NCI-H748 (cell line): ENCODE measurements at regions not wholly inside any gene's neighbourhood (a gene's known extent, or its start where the extent isn't known, plus 50 kb on each side); places are given as distances from the start of the nearest gene placed in this dataset.

ENCODE experiments used
- DNase-seq: peaks from one replicate; lab custom pipeline; 2025; ENCODE audit not compliant: unreplicated experiment; lab: John Stamatoyannopoulos, UW

DNA sequence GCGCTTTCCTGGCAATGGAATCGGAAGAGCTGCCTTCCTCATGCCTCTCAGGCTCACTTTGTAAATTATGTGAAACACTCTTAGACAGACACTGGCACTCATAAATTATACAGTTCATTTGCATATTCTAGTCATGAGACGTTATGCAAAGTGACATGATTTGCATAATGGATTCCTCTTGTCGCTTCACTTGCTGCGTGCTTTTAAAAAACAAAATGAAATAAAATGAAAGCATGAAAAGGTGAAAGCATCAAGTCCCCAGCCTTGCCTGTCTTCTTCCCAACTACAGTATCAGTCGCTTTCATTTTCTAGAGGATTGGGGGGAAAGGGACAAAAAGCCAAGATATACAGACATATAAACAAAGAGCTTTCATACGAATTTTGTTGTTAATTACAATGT lies 252.8 kb upstream of the PMFBP1 start:
- no peak for DNase-seq

DNA sequence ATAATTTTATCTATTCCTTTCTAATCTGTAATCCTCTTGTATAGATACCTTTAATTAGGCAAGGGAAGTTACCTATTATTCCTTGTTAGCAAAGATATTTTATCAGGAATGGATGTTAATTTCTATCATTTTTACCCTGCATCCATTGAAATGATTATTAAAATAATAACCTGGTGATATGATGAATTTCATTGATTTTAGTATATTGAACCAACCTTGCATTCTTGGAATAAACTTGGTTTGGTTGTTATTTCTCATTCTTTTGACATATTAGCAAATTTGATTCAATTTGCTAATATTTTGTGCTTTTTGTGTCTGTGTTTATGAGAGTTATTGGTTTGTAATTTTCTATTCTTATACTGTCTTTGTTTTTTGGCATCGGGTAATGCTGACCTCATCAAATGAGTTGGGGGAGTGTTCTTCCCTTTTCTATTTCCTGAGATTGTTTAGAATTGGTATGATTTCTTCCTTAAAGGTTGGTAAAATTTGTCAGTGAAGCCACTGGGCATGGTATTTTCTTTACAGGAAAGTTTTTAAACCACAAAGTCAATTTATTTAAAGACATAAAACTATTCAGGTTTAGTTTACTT lies 250.4 kb upstream of the PMFBP1 start:
- no peak for DNase-seq

DNA sequence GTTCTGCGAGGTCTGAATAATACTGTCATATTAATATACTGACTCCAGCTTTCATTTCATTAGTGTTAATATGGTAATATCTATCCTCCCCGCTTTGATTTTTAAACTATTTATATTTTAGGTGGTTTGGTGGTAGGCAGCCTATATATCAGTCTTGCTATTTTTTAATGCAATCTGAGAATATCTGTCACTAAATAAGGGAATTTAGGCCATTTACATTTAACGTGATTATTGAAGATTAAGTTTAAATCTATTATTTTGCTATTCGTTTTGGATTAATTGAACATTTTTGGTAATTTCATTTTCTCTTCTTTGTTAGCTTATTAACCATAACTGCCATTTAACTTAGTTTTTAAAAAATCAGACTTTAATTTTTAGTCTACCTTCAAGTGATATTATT lies 247.7 kb upstream of the PMFBP1 start:
- no peak for DNase-seq

DNA sequence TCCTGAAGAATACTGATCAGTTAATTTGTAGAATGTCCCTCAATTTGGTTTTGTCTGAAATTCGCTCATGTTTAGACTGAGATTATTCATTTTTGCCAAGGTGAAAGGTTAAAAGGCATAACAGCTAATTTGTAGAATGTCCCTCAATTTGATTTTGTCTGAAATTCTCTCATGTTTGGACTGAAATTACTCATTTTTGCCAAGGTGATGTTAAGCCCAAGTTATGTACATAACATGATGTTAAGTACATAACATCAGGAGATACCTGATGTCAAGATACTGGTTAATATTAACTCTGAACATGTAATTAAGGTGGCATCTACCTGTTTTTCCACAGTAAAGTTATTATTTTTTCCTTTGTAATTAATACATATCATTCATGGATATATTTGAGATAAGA lies 243.4 kb upstream of the PMFBP1 start:
- no peak for DNase-seq

DNA sequence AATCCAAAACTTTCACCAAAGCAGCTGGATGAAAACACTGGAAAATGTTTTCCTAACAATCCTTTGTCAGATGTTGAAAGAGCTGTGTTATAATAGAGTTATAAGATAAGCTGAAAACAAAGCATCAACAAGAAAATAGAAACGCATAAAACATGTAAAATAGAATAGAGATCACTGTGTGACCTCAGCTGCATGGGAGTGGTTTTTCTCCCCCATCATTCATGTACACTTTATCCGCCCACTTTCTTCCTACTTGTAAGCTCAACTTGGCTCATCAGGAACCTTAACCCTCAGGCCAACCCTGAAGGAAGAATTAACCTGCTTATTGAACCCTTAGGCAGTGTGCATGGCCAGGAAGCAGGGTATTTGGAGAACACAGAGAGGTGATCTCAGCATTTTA lies 238.5 kb upstream of the PMFBP1 start:
- no peak for DNase-seq

DNA sequence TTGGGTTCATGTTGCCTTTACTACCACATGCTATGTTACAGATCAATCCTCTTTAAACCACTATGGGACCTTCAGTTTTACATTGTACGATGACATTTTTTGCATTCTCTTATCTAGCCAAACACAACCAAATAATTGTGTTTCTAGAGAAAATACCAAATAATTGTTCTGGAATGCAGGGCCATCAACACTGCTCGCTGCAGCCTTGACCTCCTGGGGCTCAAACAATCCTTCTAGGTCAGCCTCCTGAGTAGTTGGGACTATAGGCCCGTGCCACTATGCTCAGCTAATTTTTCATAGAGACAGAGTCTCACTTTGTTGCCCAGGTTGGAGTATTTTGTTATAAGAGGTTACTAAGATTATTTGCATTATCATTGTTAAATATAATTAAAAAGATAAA lies 237.5 kb upstream of the PMFBP1 start:
- no peak for DNase-seq

DNA sequence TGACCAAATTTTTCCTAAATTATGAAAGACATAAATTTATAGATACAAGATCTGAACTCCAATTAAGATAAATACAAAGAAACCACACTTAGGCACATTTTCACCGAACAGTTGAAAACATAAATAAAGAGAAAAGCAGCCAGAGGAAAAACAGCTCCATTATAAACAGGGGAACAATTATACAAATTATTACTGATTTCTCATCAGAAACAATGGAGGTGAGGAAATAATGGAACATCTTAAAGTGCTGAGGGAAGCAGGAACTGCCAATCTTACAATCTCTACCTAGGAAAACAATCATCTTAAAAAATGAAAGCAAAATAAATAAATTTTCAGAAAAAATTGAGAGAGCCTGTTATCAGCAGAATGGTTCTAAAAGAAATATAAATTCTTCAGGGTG lies 234.4 kb upstream of the PMFBP1 start:
- no peak for DNase-seq

DNA sequence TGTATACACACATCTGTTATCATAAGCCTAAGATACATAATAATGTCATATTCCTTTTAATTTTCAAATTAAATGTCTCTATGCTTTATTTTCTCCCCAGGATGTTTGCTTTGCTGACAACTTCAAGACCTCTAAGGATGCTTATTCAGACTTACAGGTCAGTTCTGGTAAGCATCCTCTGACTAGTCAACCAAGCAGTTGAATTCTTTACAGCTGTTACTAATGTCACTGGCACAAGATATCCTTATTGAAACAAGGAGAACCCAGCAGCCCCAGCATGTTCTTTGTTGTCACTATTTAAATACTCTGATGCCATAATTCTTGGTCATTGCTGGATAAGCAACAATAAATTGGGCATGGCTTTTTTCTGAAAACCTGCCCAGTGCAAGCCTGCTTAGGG lies 232.3 kb upstream of the PMFBP1 start:
- DNase-seq: no peak

DNA sequence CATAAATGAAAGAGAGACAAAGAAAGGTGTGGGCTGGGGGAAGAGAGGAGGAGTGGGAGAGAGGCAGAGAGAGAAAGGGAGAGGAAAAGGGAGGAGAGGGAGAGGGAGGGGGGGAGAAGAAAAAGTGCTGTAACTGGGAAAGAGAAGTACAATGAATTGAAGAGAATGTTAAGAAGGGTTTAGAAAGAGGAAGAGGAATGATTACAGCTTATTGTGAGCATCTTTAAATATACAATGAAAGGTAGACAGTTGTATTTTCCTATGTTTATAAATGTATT lies 229.1 kb upstream of the PMFBP1 start:
- DNase-seq: no peak

DNA sequence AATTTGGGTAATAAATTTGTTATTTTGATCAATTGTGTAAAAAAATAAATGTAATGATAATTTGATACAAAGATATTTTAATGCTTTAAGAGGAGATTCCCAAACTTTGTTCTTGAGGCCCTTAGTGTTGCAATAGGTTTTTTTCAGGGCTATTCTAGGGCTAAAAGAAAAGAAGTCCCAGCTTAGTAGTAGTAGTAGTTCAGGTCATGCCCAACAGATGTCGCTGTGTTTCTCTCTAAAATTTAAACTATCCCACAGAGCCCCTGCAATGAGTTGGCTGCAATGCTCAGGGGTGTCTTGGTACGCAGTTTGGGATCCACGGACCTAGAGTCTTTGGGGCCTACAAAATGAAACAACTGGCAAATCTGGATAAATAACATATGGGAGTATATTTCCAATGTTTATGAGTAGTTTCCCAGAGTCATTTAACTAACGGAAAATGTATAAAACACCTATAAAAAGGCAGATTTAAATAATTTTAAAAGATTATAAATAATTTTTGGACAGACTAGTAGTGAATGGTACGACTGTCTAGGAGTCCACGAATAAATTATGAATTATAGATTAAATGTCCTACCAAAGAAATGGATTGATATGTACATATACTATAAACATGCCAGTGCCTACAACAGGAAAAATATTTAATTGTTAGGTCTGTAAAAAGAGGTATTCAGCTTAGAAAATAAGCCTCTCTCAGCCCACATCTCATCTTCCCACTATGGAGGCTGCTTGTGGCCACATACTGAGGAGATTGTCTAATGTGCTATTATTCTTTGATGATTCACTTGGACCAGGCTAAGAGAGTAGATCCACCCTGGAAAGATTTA lies 228.5 kb upstream of the PMFBP1 start:
- peak; percentile 47 for DNase-seq

DNA sequence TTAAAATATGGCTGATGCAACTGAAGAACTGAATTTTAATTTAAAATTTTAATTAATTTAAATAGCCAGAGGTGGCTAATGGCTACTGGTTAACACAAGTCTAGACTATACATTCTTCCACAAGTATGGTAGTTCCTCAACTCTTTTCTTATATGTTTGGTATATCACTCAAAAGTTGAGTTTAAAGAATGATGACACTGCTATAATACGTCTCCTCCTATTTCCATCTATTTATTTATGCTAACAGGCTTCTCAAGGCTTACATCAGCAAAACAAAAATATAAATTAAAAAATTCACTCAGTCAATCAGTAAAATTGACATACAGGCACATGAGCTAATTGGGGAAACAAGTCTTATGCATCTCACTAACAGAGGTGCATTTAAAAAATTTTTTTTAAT lies 227.9 kb upstream of the PMFBP1 start:
- no peak for DNase-seq

DNA sequence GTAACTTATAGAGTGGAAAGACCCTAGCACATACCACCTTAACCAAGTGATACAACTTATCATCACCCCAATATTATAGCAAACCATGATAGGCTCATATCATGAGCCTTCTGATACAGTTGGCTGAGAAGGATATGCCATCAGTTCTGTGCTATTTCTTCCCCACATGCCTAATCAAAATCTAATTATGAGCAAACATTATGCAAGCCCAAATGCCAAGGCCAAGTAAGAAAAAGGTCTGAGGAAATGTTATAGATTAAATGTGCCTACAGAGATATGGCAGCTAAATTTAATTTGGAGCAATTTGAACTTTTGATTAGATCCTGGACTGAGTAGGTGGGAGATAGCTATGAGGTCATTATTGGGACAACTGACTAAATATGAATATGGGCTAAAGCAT lies 225.9 kb upstream of the PMFBP1 start:
- DNase-seq: no peak

DNA sequence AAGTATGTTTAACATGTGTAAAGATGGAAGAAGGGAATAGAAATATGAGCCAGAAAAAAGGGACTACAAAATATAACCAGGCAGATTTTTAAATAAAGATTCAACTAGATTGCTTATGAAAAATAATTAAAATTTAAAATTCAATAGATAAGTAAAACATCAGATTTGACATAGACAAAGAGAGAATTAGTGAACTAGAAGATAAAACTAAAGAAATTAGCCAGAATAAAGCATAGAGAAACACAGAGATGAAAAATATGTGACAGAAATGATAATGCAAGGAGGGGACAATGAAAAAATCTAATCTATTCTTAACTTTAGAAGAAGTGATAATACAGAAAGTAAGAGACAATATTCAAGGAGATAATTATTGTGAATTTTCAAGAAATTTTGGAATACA lies 222.6 kb upstream of the PMFBP1 start:
- no peak for DNase-seq

DNA sequence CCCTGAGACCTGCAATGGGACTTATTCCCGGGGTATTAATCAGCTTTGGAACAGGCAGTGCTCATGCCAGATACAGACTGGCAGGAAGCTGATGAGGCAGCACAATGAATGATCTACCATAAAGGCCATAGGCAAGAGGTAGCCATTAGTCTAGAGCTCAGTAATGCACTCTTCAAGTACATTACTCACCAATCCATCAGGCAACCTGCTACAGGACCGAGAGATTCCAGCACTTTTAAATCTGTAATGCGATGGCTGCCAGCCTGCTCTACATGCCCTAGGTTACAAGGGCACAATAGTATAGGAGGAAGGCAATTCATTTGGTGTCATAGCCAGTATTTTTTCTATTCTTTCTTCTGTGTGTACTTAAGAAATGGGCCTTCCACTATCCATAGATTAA lies 217.8 kb upstream of the PMFBP1 start:
- DNase-seq: no peak

DNA sequence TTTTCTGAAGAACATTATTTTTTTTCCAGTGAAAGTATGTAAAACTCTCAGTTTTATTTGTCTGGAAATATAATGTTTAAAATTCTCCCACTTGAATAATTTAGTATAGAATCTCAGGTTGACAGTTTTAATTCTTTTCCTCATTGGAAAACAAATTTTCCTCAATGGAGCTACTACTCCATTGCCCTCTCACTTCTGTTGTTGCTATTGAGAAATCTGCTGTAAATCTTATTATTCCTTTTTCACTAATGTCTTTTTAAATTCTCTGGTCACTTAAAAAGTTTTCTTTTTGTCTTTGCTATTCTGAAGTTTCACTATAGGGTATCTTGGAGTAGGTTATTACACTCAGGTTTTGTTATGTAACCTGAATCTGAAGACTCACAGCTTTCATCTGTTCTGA lies 216.1 kb upstream of the PMFBP1 start:
- no peak for DNase-seq

DNA sequence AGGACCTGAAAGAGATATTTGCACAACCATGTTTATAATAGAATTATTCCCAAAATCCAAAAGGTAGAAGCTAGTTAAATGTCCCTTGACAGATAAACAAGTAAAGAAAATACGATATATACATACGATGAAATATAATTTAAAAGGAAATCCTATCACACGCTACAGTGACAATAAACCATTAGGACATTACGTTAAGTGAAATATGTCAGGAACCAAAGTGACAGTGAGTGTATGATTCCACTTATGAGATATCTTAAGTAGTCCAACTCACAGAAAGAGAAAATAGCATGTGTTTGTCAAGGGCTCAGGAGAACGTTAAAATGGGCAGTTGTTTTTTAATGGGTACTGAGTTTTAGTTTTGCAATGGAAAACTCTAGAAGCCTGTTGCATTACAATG lies 212.7 kb upstream of the PMFBP1 start:
- DNase-seq: no peak

DNA sequence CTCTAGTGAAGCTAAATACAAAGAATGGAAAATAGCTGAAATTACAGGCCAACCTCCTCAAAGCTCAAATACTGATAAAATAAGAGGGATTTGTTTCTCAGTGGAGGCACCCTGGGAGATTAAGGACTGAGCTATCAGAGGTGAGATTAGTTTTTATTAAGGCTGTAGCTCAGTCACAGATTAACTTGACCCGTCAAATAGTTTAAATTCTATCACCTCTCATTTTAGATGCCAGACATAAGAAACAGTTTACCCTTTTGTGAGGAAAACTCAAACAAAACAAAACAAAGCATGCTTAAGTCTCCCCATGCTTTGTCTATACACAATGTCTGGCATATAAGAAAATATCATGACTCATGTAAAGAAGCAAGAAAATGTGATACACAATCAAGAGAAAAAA lies 208.3 kb upstream of the PMFBP1 start:
- no peak for DNase-seq

DNA sequence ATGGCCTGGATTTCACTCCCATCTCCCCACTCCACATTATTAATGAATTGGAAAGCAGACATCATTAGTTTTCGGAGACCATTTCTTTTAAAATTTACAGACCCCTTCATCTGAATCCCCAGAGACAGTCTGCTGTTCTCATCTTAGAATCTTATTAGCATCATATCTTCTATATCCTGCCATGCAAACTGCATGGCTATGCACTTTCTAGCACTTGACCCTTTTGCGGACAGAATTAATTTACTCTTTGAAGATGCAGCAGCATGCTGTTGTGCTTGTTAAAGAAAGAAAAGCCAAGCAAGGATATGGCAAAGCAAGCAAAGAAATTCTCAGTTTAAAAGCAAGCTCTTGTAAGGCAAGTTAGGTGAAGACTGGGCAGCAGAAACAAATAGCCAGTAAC lies 201.2 kb upstream of the PMFBP1 start:
- no peak for DNase-seq

DNA sequence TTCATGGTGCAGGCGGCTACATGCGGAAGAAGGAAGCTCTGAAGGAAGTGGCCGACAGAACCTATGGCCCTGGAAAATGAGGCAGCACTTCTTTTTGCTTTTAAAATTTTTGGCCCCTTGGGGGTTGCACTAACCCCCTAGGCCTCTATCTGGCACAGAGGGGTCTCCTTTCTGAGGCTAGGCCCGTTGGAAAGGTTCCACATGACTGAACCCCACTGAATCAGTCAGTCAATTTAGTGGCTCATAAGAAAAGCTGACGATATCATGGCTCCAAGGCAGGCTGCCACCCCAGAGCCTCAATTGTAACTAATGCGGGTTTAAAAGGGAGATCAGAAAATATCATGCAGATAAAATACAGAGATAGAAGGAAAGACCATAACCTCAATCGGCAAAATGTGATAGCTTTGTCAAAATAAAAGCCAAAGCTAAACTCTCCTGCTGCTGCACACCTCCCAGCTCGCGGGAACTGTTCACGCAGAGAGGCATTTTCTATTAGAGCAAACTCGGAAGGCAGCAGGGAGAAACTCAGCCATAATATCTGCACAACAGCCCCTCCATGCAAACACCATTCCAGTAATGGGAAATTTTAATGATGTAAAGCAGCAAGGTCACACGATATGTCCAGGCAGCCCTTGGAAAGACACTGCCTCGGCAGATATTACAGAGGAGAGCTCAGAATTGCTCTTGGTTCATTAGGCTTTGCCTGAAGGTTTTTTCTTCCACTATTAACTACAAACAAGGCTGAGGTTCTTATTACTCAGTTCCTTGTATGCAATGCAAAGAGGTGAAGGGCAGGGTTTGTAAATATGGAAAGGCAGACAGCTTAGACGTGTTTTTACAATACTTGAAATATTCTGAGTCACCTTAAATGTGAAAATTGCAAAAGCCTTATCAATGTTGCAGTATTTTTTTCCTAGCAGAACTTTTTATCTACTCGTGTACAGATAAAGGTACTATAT lies 200.4 kb upstream of the PMFBP1 start:
- no peak for DNase-seq

DNA sequence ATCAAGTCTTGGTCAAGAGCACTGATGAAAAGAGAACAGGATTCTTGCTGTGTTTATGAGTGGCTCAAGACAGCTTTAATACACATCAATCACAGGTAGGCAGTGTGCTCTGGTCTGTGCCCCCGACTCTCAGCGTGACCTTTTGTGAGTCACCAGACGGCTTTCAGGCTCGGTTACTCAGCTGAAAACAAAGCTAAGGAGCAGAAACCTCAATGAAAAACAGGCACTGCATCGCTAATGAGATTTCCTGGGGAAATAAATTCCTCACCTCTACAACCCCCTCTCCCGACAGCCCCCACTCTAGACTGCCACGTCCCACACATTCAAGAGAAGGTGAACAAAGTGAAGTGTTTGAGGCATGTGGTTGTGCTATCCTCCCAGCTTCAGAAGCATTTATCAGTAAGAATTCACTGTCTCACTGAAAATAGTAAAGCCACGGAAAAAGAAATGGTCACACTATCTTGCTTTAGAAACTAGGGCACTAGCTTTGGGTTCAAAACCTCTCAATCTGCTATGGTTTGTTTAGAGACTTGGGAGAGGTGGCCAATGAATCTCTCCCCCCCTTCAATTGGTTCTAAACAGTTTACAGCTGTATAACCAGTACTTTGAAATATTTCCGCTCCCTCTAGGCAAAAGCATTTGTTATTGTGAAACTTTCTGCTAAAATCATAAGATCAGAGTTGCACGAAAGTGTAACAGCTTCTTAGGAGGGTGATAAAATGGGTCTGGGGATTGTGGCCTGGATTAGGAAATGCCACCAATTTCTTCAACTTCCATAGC lies 199.5 kb upstream of the PMFBP1 start:
- peak; percentile 93 for DNase-seq

DNA sequence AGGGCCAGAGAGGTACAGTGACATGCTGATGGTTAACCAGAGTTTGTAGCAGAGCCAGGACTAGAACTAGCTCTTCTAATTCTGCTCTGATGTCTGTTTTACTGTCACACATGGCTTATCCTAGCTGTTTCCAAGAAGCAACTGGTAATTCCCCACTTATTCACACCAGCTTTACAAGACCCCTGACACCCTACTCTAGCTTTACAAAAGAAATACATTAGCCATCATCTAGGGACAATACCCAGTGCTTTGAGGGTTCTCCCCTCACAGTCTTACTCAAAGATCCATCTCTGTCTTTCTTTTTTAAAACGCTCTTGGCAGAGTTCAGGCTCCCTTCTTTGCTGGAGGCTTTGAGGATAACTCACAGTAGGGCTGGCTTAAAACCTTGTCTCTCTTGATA lies 197.3 kb upstream of the PMFBP1 start:
- no peak for DNase-seq
